HG02610 (cell line): ENCODE measurements at regions not wholly inside any gene's neighbourhood (a gene's known extent, or its start where the extent isn't known, plus 50 kb on each side); places are given as distances from the start of the nearest gene placed in this dataset.

ENCODE experiments used
- ATAC-seq: cut with Tn5 transposase; IDR thresholded peaks from one replicate; pipeline ENCODE4 v1.9.1; 2021; ENCODE audit warnings: mild to moderate bottlenecking, moderate library complexity; ENCODE audit not compliant: unreplicated experiment

- ATAC-seq, result no peak
Observed at GRCh38 chr18:47602273-47602897, 328.1 kb downstream of the SMAD2 start.

- no peak for ATAC-seq
Observed at GRCh38 chr18:47601581-47602272, 328.7 kb downstream of the SMAD2 start.

GRCh38 chr18:47595831-47596501, 334.5 kb downstream of the SMAD2 start:
- no peak for ATAC-seq

- ATAC-seq, result no peak
Observed at GRCh38 chr18:47594621-47595086, 335.8 kb downstream of the SMAD2 start.

GRCh38 chr18:47593744-47594472, 336.6 kb downstream of the SMAD2 start:
- ATAC-seq, result no peak

- ATAC-seq, result no peak
Observed at GRCh38 chr18:47591429-47591828, 339.0 kb downstream of the SMAD2 start.

- no peak for ATAC-seq
Observed at GRCh38 chr18:47587587-47587986, 336.1 kb upstream of the SKOR2 start.

GRCh38 chr18:47586418-47587070, 335.1 kb upstream of the SKOR2 start:
- no peak for ATAC-seq

GRCh38 chr18:47585914-47586313, 334.5 kb upstream of the SKOR2 start:
- no peak for ATAC-seq

GRCh38 chr18:47585136-47585535, 333.7 kb upstream of the SKOR2 start:
- no peak for ATAC-seq

- ATAC-seq, result no peak
Observed at GRCh38 chr18:47582093-47582492, 330.6 kb upstream of the SKOR2 start.

- ATAC-seq, result no peak
Observed at GRCh38 chr18:47577520-47577919, 326.1 kb upstream of the SKOR2 start.

- ATAC-seq, result no peak
Observed at GRCh38 chr18:47574966-47575365, 323.5 kb upstream of the SKOR2 start.

GRCh38 chr18:47571957-47572356, 320.5 kb upstream of the SKOR2 start:
- ATAC-seq, result no peak

GRCh38 chr18:47566809-47567208, 315.3 kb upstream of the SKOR2 start:
- ATAC-seq, result no peak

- no peak for ATAC-seq
Observed at GRCh38 chr18:47560723-47561715, 309.6 kb upstream of the SKOR2 start.

GRCh38 chr18:47558110-47558750, 306.8 kb upstream of the SKOR2 start:
- ATAC-seq, result no peak

- ATAC-seq, result no peak
Observed at GRCh38 chr18:47557160-47557559, 305.7 kb upstream of the SKOR2 start.

GRCh38 chr18:47552783-47553182, 301.3 kb upstream of the SKOR2 start:
- ATAC-seq, result no peak
